GM19468 (cell line): ENCODE measurements at regions not wholly inside any gene's neighbourhood (a gene's known extent, or its start where the extent isn't known, plus 50 kb on each side); places are given as distances from the start of the nearest gene placed in this dataset.

Source experiments
- ATAC-seq: cut with Tn5 transposase; IDR thresholded peaks from one replicate; pipeline ENCODE4 v1.9.1; 2021; ENCODE audit warnings: mild to moderate bottlenecking, moderate library complexity, moderate number of reproducible peaks; ENCODE audit not compliant: unreplicated experiment; ENCODE audit errors: extremely low read depth

GRCh38 chr4:146998157-146998556 lies 52.5 kb upstream of the TTC29 start:
- no peak for ATAC-seq

DNA sequence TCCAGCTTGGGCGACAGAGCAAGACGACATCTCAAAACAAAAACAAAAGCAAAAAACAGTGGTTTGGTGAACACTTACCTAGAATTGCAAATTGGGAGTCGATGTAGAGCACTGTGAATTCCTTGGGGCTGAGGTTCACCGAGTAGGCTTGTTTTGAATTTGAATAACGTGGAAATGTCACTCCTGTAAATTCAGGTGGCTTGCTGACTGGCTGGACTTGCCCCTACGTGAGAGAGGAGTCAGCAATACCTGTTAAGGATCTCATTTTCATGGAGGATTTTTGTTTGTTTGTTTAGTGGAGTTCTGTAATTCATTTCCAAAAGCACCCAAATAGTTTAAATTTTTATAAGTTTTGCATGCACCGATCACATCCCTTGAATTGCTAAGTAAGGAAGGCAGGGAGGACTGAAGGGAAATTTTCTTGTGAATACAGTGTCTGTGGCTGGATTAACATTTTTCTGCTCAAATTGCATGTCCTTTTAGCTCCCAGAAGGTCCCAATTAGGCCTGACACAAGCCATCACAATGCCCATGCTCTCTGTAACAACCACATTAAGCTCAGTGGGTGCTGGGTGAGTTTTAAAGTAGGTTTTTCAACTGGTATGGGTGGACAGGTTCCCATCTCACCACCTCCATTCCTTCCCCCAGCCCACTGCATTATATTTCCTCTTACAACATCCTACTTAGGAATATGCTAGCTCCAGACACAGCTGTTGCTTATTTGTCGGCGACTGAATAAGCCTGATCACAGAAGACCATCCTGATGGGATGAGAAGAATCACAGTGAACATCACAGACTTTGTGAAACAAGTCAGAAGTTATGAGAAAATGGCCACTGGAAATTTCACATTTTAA lies 58.5 kb upstream of the TTC29 start:
- no peak for ATAC-seq

DNA sequence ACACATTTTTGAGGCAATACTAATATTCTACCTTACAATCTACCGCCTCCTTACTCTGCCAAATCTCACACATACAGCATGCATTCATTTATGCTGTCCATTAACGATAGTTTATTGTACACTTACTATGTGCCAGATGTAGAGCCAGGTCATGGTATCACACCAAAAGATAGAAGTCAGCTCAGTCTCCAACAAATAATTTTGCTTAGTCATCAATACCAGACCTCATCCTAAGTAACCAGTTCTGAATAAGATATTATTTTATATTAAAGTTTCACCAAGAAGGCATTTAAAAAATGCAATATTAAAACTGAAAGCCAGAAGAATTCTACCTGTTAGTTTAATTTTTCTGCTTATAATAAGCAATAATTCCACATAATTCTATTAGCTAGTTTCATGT lies 60.6 kb upstream of the TTC29 start:
- no peak for ATAC-seq

DNA sequence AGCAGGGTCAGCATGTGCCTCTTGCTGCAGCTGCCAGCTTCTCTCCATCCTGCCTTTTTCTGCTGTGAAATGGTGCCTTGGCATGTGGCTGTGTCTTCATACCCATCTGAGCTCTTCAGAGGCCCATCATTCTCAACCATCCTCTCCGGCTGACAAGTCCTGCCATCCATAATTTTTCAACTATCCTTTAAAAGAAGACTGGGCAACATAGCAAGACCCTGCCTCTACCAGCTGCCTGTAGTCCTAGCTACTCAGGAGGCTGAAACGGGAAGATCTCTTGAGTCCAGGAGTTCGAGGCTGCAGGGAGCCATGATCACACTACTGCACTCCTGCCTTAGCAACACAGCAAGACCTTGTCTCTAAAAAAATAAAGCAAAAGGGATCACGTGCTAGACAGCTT lies 64.2 kb upstream of the TTC29 start:
- ATAC-seq = no peak

- no peak for ATAC-seq
Measured at GRCh38 chr4:147011411-147011810, 65.7 kb upstream of the TTC29 start.

GRCh38 chr4:147012059-147012707 lies 66.5 kb upstream of the TTC29 start:
- no peak for ATAC-seq

- ATAC-seq = no peak
Measured at GRCh38 chr4:147014946-147015345, 69.3 kb upstream of the TTC29 start.

DNA sequence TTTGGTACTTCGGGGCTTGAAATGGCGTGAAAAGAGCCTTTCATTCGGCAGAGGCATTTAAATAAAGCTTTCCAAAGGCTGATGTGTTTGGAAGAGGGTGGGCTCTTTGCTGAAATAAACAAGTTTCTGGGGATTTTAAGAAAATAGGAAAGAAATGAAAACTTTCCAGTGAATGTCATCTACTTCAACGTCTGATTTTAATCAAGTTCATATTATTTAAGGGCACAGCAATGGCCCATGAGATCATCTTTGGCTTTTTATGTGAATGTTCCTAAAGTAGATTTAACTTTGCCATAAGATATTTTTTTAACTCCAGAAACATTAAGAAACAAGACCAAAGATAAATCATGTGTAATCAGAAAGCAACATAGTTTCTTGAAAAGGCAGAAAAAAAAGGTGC lies 69.8 kb upstream of the TTC29 start:
- no peak for ATAC-seq

- no peak for ATAC-seq
Measured at GRCh38 chr4:147017081-147017480, 71.4 kb upstream of the TTC29 start.

DNA sequence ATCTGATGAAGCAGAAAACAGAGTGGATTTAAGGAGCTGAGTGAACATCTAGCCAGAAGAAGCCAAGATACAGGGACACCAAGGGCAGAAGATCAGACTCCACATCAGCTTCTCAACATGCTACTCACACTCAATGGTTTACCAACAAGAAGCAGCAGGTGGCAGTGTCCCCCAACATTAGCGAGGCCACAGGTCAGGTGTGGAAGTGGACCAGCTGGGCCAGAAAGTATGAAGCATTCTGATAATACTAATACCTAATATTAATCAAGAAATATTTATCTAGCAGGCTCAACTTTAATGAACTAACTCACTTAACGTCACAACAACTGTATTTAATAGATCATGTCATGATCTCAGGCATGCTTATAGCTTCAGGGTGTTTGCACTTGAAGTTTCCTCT lies 73.4 kb upstream of the TTC29 start:
- ATAC-seq = peak; percentile 72

- no peak for ATAC-seq
Measured at GRCh38 chr4:147020456-147020855, 74.8 kb upstream of the TTC29 start.

DNA sequence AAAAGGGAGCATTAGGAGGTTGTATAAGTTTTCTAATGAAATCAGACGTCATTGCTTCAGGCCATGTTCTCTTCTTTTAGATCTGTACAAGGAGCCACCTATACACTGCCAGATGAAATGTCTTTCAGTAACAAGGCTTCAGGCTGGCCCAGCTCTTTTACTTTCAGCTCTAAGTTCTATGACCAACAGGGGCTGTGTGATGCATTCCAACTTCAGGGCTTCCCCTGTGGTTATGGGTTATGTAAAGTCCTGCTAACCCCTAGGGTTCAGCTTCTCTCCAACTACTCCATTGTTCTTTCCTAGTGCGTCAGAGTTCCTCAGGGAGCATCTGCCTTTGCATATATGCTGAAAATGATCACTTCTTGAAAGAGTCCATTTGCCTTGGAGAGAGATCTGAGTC lies 79.4 kb upstream of the TTC29 start:
- no peak for ATAC-seq

DNA sequence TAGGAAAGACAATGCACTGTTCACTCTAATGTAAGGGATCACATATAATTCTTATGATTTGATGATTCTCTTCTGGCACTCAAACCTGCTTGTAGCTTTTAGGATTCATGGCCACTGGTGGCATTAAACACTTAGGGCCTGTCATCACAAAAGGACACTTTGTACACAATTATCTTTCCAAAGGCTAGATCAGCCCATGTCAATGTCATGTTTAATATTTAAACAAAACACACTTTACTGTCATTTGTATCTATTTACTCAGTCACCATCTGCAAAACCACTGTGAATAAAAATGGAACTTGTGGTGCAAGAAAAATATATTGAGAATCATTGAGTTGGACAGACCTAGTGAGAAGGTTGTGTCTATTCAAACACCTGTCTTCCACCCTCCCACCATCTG lies 83.6 kb upstream of the TTC29 start:
- ATAC-seq = no peak

GRCh38 chr4:147034372-147034771 lies 88.7 kb upstream of the TTC29 start:
- ATAC-seq = no peak

GRCh38 chr4:147037069-147037468 lies 91.4 kb upstream of the TTC29 start:
- ATAC-seq = no peak

GRCh38 chr4:147039976-147040575 lies 94.4 kb upstream of the TTC29 start:
- ATAC-seq = no peak

GRCh38 chr4:147040874-147041273 lies 95.2 kb upstream of the TTC29 start:
- ATAC-seq = no peak

- no peak for ATAC-seq
Measured at GRCh38 chr4:147041376-147041775, 95.7 kb upstream of the TTC29 start.

DNA sequence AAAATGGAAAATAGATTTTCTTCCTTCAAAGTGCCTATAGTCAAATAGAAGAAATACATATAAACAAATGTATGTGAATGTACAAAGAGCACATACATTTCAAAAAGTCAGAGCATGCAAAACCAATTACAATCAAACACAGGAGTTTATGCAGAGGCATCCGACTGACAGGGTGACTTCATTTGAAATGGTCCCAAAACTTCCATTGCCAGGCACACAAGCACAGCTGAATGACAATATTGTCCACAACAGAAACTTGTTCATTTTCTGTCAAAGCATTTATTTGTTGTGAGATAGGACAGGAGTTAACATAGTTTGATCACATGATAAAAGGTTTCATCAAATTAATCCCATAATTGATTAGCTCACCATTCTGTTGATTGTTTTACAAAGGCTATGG lies 96.4 kb upstream of the TTC29 start:
- ATAC-seq = no peak

GRCh38 chr4:147044241-147044640 lies 98.6 kb upstream of the TTC29 start:
- ATAC-seq = no peak

DNA sequence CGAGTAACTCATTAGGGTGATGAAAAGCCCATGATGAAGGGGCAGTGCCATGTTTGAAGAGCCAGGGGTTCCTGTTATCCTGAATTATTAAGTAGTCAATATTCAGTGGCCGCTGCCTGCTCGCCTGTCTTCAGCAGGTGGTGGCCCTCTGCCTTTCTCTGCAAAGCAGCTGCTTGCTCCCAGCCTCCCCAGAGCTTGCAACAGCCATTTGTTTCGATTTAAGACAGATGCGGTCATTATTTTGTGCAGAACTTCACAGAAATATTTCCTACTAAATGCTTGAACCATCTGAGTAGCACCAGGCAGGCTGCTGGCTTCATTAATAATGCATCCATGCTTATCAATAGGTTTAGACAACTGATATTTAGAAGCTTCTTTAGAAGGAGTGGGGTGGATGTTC lies 104.3 kb upstream of the TTC29 start:
- ATAC-seq = no peak
